ENCODE measurements at regions not wholly inside any gene's neighbourhood (a gene's known extent, or its start where the extent isn't known, plus 50 kb on each side); places are given as distances from the start of the nearest gene placed in this dataset.

DNA sequence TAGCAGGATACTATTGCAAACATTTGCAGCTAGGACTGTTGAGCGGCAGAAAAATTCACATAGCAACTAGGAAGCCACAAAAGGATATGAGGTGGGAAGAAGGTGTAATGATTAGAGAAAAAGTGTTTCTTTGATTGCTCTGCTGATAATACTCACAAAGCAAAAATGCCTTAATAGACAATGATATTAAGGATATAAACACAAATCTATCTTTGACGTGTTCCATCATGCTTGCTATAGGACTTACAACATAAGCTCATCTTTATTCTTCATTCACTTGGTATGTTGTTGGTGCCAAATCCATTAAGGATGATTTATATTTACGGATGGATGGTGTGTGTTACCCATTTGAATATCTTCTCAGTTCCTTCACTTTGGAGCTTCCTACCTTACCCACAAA is 309.3 kb downstream of the GPR37 start:
- TF ChIP-seq, protein P1, sequence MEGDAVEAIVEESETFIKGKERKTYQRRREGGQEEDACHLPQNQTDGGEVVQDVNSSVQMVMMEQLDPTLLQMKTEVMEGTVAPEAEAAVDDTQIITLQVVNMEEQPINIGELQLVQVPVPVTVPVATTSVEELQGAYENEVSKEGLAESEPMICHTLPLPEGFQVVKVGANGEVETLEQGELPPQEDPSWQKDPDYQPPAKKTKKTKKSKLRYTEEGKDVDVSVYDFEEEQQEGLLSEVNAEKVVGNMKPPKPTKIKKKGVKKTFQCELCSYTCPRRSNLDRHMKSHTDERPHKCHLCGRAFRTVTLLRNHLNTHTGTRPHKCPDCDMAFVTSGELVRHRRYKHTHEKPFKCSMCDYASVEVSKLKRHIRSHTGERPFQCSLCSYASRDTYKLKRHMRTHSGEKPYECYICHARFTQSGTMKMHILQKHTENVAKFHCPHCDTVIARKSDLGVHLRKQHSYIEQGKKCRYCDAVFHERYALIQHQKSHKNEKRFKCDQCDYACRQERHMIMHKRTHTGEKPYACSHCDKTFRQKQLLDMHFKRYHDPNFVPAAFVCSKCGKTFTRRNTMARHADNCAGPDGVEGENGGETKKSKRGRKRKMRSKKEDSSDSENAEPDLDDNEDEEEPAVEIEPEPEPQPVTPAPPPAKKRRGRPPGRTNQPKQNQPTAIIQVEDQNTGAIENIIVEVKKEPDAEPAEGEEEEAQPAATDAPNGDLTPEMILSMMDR (IDR thresholded peaks at IDR 0.05): no peak
- no peak for TF ChIP-seq POLR2A (IDR thresholded peaks at IDR 0.05)
